GM12892 (cell line): ENCODE measurements at regions not wholly inside any gene's neighbourhood (a gene's known extent, or its start where the extent isn't known, plus 50 kb on each side); places are given as distances from the start of the nearest gene placed in this dataset.

ENCODE experiments used
- DNase-seq: peaks from one replicate; pipeline ENCODE4 v3.0.0; 2011; ENCODE audit not compliant: insufficient read length
- FAIRE-seq: peaks from 2 replicates; lab custom pipeline; 2011; peaks lifted over from hg19 to GRCh38; lab: Jason Lieb, UNC
- POLR2A ChIP-seq: IDR thresholded peaks from 2 replicates; pipeline ENCODE4 v1.6.1; 2011; ENCODE audit warnings: low read depth, low read length, control low read depth
- POLR2AphosphoS5 ChIP-seq: IDR thresholded peaks from 2 replicates; pipeline ENCODE4 v1.6.1; 2011; ENCODE audit warnings: low read depth, low read length, control low read depth
- TAF1 ChIP-seq: IDR thresholded peaks from 2 replicates; pipeline ENCODE4 v1.6.1; 2011; ENCODE audit warnings: low read depth, mild to moderate bottlenecking, control low read depth, low read length, borderline replicate concordance

DNA sequence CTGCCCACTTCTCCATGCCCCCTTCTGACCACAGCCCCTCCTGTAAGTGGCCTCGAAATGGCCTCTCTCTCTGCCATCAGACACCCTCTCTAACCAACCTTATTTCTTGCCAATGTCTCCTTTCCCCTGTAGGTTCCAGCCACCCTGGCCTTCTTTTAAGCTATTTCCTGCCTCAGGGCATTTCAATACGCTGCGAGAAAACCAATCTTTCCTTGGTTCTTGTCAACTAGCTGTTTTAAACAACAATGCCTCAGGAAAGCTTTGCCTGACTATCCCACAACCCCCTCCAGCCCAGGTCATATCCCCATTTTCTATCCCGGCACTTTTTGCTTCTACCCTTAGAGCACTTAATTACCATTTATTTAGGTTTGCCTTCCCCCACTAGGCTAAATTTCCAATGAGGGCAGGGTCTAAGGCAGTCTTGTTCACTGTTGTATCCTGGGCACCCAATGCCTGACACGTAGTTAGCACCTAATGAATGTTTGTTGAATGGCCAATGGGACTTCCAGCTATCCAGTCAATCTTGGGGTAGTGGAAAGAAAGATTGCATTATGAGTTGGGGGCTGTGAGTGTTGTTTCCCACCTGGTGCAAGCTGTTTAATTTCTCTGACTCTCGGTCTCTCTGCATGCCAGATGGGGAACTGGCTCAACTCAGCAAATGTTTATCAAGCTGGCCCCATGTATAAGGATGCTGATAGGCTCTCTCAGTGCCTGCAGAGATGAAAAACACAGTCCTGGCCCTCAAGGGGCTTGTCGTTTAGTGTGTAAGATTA lies 291.2 kb downstream of the SRBD1 start:
- FAIRE-seq, result no peak
- no peak for TF ChIP-seq POLR2A
- TF ChIP-seq POLR2AphosphoS5, result no peak
- TF ChIP-seq TAF1, result no peak

DNA sequence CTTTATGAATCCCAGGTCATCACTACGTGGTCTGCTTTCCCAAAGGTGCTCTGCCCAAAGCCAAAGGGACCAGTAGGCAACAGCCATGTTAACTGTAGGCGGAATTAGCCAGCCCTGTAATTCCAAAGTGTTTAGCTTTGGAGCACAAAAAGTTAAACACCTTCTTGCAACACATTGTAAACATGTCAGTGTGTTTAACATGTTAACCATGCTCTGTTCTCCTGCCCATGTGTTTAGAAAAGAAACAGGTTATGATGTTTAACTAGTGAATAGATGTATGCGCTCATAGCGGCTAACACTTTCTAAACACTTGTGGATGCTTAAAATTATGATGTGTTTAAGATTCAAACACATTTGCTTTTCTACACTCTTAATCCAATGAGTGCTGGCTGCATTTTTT lies 292.4 kb downstream of the SRBD1 start:
- DNase-seq, result no peak
- FAIRE-seq, result no peak
- TF ChIP-seq TAF1 (no peak), POLR2AphosphoS5 (no peak), POLR2A (no peak)

More for the DNA sequence above, 291.2 kb downstream of the SRBD1 start:
- no peak for DNase-seq

DNA sequence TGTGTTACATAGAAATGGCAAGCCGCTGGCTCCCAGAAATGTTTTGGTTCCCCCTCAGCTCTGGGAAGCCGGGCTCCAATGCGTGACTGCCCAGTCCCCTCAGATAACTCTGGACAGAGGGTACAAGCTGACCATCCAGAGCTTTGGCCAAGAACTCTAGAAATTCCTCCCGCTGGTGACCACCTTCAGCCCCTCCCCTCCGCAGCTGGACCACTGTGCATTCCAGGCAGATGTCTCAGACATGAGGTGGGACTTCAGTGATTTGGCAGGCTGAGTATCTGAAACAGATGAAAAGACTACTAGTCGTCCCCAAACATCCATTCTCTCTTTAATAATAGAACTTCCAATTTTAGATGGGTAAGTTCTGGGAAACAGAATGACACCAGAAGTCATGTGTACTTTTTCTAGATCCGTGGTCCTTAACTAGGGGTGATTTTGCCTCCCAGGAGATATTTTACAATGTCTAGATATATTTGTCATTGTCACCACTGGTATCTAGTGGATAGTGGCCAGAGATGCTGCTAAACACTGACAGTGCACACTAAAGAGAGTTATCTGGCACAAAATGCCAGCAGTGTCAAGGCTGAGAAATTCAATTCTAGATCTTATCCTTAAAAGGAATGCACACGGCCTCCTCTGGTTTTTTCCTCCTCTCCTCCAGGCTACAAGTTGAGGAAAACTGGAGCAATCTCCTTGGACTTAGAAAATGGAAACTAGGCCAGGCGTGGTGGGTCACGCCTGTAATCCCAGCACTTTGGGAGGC lies 294.3 kb downstream of the SRBD1 start:
- TF ChIP-seq POLR2A (no peak), TAF1 (no peak), POLR2AphosphoS5 (no peak)
- FAIRE-seq (no peak), DNase-seq (no peak)

DNA sequence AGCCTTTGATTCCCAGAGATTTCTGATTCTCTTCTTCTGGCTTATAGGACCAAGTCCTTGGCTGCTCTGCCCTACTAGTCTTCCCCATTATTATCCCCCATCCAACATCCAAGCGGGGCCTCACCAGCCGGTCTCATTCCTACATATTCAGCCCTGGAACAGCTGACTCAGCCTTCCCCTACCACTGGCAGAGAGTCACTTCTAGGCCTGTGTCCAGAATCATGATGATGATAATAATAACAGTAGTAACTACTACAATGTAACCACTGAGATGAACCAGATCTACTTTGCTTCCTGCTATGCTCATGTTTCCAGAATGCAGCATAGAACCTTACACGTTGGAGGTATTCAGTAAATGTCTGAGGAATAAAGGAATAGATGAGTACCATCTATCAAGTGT lies 295.2 kb downstream of the SRBD1 start:
- FAIRE-seq, result no peak
- DNase-seq, result no peak
- TF ChIP-seq POLR2A (no peak), TAF1 (no peak), POLR2AphosphoS5 (no peak)

DNA sequence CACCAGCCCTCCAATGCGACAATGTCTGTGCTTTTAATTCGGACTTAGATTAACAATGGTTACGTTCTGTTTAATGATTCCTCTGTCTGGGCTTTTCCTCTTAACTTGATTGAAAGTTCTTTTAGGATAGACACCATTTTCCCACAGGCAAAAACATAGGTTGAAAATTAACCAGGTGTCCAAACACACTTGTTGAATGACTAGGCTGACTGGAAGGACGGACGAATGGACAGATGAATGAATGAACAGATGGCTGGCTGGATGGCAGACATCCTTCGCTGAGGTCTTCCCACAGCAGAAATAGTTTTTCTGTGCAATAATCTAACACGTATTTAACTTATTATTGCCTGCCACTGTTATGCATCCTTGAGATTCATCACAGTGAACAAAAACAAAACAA lies 298.8 kb downstream of the SRBD1 start:
- DNase-seq (no peak), FAIRE-seq (no peak)
- TF ChIP-seq POLR2AphosphoS5 (no peak), POLR2A (no peak), TAF1 (no peak)

DNA sequence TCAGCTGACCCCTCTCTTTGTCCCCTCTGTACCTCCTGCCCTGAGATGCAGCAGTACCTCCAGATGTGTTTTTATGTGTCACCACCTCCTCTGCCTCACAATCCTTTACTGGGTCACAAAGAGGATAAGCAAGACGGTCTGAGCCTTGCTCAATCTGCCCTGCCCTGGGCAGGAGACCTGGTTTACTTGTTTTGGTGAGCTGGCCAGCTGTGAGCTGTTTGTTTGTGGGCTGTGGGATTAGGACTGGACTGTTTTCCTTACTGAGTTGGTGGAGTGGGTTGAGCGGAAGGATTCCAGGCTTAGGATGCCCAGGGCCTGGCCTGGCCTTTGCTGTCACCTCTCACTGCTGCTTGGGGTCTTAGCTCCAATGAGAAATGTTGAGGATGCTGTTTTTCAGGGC lies 299.5 kb downstream of the SRBD1 start:
- TF ChIP-seq POLR2AphosphoS5 (no peak), POLR2A (no peak), TAF1 (no peak)
- no peak for FAIRE-seq
- no peak for DNase-seq

DNA sequence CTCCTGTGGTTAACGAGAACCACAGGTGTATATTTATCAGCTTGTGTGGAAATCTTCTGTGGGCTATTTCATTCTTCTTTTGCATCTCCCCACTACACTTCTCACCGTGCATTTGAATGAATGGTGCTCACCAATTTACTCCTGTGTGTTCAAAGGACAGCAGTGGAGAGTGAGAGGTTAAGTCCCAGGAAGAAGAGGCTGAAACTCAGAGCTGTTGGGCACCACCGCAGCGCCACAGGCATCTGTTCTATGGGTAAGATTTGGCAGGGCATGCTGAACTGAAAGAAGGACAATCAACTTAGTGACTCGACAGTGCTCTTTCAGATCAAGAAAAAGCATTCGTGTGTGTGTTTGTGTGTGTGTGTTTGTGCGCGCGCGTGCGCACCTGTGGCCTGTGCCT lies 297.9 kb upstream of the SIX2 start:
- TF ChIP-seq POLR2A, result no peak
- no peak for TF ChIP-seq POLR2AphosphoS5
- no peak for TF ChIP-seq TAF1
- no peak for DNase-seq
- no peak for FAIRE-seq

DNA sequence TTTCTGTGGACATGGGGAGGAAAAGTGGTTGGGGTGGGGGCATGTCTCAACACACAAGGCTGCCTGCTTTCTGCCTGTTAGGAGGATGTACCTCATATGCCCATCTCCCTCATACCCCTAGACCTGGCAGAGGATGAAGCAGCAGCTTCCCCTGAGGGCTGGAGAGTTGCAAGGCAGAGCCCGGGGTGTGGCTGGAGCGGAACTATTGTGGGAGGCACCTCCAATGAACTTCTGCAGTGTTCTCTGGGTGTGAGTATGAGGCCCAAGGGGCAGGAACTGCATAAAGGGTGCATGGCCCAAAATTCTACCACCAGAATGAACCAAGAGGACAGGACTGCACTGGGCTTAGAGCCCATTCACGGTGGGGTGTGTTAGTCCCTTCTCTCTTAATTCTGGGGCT lies 296.3 kb upstream of the SIX2 start:
- DNase-seq (no peak), FAIRE-seq (no peak)

DNA sequence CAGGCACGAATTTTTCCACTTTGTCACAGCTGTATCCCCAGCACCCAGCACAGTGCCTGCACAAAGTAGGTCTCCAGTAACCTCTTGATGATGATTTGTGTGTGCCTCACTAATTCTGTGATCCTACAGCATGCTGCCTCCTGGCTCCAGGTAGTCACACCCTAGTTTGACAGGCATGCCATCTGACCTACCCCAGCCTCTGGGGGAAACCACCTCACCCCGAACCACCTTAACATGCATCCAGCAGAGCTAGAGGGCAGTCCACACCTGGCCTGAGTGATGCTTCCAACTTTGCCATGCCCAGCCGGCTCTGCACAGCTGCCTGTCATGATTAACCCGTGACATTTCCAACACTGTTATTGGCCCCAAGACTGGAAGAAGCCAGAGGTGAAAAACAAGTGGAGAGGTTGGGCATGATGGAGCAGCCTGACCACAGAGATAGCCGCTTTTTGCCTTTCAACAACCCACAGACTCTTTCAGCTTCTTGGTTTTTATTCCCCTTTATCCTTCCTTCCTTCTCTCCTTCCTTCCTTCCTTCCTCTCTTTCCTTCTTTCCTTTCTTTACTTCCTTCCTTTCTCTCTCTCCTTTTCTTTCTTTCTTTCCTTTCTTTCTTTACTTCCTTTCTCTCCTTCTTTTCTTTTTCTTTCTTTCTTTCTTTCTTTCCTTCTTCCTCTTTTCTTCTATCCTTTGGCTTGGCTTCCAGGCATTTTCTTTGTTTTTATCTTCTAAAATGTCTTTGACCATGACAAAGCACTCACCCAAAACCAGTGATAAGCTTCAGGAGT lies 294.4 kb upstream of the SIX2 start:
- FAIRE-seq (no peak), DNase-seq (no peak)
- TF ChIP-seq POLR2AphosphoS5 (no peak), POLR2A (no peak), TAF1 (no peak)

More for the DNA sequence above, 296.3 kb upstream of the SIX2 start:
- TF ChIP-seq POLR2AphosphoS5 (no peak), TAF1 (no peak), POLR2A (no peak)

DNA sequence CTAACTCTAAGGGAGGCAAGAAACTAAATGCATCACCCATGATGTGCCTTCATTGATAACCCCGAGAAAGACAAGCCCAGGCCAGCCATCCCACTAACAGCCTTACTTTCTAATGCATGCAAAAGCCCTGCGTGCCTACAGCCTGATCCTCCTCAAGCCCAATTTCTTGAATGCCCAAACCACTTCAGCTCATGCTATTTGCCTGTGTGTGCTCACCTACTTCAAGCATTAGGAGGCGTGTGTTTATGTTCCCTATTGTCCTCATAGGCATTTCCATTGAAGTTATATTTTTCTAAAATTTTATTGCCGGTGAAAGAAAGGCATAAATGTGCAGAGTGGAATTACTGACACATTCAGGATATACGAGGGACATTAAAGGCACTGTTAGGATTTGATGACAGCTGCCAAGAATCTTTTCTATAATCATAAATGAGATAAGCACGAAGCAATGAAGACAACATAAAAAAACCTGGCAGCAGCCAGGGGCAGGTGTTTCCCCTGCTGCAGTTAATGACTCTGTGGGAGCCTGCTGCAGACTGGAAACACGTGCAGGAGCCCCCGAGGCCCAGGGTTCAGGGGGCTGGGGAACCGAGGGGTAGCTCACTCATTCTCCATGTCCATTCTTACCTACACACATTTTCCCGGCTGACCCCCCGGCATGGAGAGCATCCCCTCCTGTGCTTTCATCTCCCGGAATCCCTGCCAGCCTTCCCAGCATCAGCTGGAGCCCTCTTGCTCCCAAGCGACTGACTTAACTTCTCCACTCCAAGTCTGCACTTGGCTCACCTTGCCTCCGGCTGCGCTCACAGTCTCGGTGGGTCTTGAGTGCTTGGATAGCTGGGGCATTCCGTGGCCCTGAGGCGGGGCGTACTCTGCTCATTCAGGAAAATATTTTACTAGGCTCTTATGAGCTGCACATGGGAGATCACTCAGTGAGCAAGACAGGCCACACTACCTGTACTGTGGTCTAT lies 292.3 kb upstream of the SIX2 start:
- no peak for DNase-seq
- TF ChIP-seq POLR2A (no peak), TAF1 (no peak), POLR2AphosphoS5 (no peak)
- no peak for FAIRE-seq
